Stimulated activated CD8-positive, alpha-beta memory T cell treated with anti-CD3 and anti-CD28 coated beads, Interleukin-4, amount 100 ng/mL, for 4 hours (primary cell): ENCODE measurements at regions not wholly inside any gene's neighbourhood (a gene's known extent, or its start where the extent isn't known, plus 50 kb on each side); places are given as distances from the start of the nearest gene placed in this dataset.
"Not testable (repeated sequence)": the region's sequence is repeated elsewhere in the genome, so short reads cannot be mapped to it uniquely, and the experiment has no call there.

Experiments used
- DNase-seq, 2 donors: peaks; one replicate each; pipeline ENCODE4 v3.0.0-alpha.2; 2020; ENCODE audit warnings: low read depth in 2 of 2, low spot score in 1 of 2

- not testable (repeated sequence) for DNase-seq
Measured at GRCh38 chr16:29062235-29062634, 77.4 kb downstream of the LAT start.

GRCh38 chr16:29061467-29061921 lies 76.6 kb downstream of the LAT start:
- not testable (repeated sequence) for DNase-seq

GRCh38 chr16:29060022-29060810 lies 75.4 kb downstream of the LAT start:
- not testable (repeated sequence) for DNase-seq

GRCh38 chr16:29059575-29059974 lies 74.7 kb downstream of the LAT start:
- DNase-seq: not testable (repeated sequence)
